H7 (cell line): ENCODE measurements at regions not wholly inside any gene's neighbourhood (a gene's known extent, or its start where the extent isn't known, plus 50 kb on each side); places are given as distances from the start of the nearest gene placed in this dataset.

Experiments used
- DNase-seq: peaks from one replicate; pipeline ENCODE4 v3.0.0; 2012
- H3K27me3 ChIP-seq: 2 replicates; pipeline ENCODE4 v1.6.0; 2011; ENCODE audit warnings: mild to moderate bottlenecking, low read length; ENCODE audit not compliant: control insufficient read depth, insufficient read depth
- H3K36me3 ChIP-seq: replicated peaks from 2 replicates; pipeline ENCODE4 v1.5.1; 2011; ENCODE audit warnings: low read length; ENCODE audit not compliant: control insufficient read depth, insufficient read depth
- H3K4me3 ChIP-seq: 2 replicates; pipeline ENCODE4 v1.5.1; 2011; ENCODE audit warnings: low read depth, mild to moderate bottlenecking, control low read depth, low read length, moderate library complexity; ENCODE audit not compliant: insufficient read depth

- no peak for DNase-seq
- no peak overlapping the region for H3K4me3 ChIP-seq
- H3K36me3 ChIP-seq, result no peaks in the 10 kb centered on the region
- H3K27me3 ChIP-seq, result no peaks in the 10 kb centered on the region
Measured at GRCh38 chr18:53754154-53754553, 470.3 kb downstream of the MBD2 start.

DNA sequence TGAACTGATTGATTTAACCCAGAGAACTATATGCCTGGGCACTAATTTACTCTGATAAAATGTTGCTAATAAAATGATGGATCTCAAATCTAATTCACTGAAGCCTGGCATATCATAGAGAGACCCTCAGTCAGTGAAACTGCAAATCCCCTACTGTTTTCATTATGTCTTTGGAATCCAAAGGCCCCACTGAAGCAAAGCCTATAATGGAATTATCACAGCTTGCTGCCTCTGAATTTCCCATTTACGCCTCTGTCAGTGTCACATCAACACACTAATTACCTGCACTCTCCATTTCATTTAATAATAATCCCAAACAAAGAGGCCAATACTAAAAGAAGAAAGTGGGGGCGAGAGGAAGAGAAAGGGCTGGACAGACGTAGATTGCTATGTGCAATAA is 470.9 kb downstream of the MBD2 start:
- Histone ChIP-seq H3K36me3 (no peaks in the 10 kb centered on the region), H3K27me3 (no peaks in the 10 kb centered on the region), H3K4me3 (no peak overlapping the region)
- DNase-seq, result no peak

DNA sequence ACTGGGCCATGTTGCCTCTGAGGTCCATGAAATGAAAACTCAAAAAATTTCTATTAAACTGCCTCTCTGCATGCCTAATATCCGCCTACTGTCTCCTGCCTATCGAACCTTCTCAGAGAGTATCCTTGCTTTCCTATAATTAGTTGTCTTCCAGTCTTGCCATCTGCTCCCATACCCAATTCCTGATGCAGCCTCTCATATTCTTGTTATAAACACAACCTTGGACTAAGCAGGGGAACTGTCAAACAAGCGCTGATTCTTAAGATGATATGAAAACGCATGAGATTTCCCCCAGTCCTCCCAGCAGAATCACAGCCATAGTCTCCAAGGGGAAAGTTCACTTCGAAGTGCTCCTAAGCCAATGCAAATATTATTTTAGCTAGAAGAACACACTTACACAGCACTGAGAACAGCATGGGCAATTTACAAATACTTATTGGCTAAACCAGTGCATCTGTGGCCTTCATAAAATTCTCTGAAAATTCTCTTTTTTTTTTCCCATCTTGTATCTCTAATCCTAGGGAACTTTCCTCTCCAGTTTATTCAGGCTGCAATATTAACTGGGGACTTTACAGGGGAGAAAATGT is 471.6 kb downstream of the MBD2 start:
- DNase-seq, result no peak
- H3K27me3 ChIP-seq, result no peaks in the 10 kb centered on the region
- H3K4me3 ChIP-seq, result no peak overlapping the region
- H3K36me3 ChIP-seq, result no peaks in the 10 kb centered on the region

- H3K36me3 ChIP-seq, result no peaks in the 10 kb centered on the region
- no peaks in the 10 kb centered on the region for H3K27me3 ChIP-seq
- H3K4me3 ChIP-seq, result no peak overlapping the region
- no peak for DNase-seq
Measured at GRCh38 chr18:53749766-53750165, 474.7 kb downstream of the MBD2 start.

GRCh38 chr18:53747663-53748160 is 476.8 kb downstream of the MBD2 start:
- no peak overlapping the region for H3K4me3 ChIP-seq
- DNase-seq, result no peak

DNA sequence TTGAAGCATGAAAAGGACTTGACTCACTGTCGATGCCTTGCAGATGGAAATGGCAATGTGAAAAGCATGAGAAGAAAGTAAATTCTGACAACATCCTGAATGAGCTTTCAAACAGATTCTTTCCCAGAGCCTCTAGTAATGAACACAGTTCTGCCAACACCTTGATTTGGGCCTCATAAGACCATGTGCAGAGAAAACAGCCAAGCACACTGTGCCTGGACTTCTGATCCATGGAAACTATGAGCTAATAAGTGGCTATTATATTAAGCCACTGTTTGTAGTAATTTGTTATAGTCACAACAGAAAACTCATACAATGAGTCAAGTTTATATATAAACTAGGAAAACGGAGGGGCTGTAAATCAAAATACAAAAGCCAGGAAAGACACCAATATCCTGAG is 477.3 kb downstream of the MBD2 start:
- no peak overlapping the region for H3K4me3 ChIP-seq
- no peaks in the 10 kb centered on the region for H3K27me3 ChIP-seq
- no peaks in the 10 kb centered on the region for H3K36me3 ChIP-seq
- DNase-seq, result no peak

More at GRCh38 chr18:53747663-53748160, 476.8 kb downstream of the MBD2 start:
- H3K36me3 ChIP-seq, result no peaks in the 10 kb centered on the region
- H3K27me3 ChIP-seq, result no peaks in the 10 kb centered on the region

DNA sequence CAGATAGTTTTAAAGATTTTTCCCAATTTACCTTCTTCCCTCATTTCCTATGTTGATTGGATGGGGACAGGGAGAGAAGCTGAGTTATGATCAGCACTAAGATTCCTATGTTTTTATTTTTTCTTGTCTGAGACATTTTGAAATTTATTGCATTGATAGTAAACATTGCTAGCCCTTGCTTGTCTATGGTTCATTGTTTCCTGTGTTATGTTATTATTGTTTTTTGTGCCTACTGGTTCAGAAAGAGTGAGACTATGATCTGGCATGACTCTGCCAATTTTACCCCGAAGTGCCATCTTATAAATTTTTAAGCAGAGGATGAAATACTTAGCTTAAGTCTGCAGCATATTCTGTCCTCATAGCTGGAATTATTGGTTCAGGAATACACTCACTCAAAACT is 478.5 kb downstream of the MBD2 start:
- DNase-seq, result no peak
- no peak overlapping the region for H3K4me3 ChIP-seq
- H3K36me3 ChIP-seq, result no peaks in the 10 kb centered on the region
- no peaks in the 10 kb centered on the region for H3K27me3 ChIP-seq

DNA sequence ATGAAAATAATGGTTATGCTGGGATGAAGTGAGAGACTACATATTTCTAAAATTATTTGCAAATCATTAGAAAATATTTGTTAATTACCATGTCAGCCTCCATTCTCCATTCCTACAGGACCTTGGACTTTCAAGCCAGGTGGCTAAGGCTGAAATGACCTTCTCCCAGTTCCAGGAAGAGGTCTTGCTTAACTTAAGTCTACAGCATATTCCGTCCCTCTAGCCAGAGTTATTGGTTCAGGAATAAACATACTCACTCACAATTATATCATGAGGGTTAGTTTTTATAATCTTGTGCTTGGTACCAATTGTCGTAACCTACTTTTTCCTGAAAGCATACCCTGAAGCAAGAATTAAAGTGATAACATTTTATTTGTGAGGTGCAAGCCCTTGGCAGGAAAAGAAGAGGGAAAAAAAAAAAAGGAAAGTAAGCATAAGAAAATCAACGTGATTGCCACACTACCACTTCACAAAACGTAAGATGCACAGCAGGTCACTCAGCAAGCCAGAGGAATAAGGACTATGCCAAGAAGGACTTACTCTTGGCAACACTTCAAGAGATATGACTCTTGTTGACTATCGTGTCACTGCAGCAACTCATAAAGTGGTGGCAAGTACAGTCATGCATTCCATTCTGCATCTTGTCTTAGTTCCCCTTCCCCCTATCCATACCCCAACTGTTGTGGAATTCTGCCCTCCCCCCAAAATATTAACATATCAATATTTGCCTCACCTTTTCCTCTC is 479.1 kb downstream of the MBD2 start:
- DNase-seq, result no peak
- Histone ChIP-seq H3K36me3 (no peaks in the 10 kb centered on the region), H3K4me3 (no peak overlapping the region), H3K27me3 (no peaks in the 10 kb centered on the region)

DNA sequence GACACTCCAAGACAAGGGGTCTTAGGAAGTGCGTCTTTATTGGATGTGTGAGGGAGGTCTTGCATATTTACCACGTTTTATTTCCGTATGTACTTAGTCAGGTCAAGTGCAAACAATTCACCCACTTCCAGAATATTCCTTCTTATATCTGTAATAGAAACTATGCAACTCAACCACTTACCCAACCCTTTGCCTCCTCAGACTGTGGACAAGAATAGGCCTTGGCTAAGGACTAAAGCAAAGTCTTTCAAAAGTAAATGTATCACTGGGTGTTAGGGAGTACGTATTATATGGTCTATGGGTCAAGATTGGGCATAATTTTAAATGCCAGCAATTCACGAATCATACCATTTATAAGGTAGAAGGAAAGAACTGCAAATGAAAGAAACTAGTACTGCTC is 484.8 kb downstream of the MBD2 start:
- Histone ChIP-seq H3K36me3 (no peaks in the 10 kb centered on the region), H3K4me3 (no peak overlapping the region), H3K27me3 (no peaks in the 10 kb centered on the region)
- DNase-seq, result no peak

- no peak overlapping the region for H3K4me3 ChIP-seq
- no peak for DNase-seq
- H3K36me3 ChIP-seq, result no peaks in the 10 kb centered on the region
- H3K27me3 ChIP-seq, result no peaks in the 10 kb centered on the region
Measured at GRCh38 chr18:53735526-53735925, 488.9 kb downstream of the MBD2 start.

DNA sequence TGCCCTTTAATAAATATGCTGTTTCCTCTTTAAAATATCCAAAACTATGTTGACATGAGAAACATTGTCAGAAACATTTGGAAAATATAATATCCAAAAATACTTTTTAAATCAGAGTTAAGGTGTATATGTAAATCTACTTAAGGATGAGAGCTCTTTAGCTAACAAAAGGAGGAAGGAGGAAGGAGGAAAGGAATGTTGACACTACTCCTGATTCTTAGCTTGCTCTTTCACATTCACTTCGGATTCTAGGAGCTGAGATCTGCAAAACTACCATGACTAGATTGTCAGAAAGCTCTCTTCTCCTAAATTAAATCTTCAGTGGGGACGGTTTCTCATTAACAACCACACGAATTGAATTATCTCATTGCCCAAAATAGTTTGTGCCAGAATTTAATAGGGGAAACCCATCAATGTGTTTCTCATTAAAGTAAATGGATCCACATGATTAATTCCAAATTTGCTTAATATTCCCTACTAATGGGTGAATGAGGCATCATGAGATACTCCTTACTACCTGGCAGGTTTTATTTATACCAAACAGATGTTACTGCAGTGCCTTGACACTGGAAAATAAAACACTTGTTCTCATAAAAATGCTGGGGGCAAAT is 509.1 kb downstream of the MBD2 start:
- Histone ChIP-seq H3K4me3 (no peak overlapping the region), H3K27me3 (no peaks in the 10 kb centered on the region), H3K36me3 (no peaks in the 10 kb centered on the region)
- DNase-seq, result peak; percentile 0

DNA sequence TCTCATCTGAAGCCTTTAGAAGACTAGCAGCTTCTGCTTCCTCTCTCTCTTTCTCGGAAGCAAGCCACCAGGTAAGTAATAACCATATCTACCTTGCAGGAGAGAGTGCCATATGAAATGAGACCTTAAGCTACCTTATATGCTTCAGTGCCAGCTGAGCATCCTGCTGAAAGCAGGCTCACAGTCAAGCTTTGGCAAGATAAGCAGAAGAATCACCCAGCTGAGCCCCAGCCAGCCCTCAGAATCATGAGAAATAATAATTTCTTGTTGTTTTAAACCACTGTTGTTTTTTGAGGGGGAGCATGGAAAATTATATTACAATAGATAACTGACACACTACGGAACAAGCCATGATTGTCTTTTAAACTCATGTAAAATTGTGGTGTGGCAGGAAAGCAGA is 514.4 kb downstream of the MBD2 start:
- H3K4me3 ChIP-seq, result no peak overlapping the region
- H3K27me3 ChIP-seq, result no peaks in the 10 kb centered on the region
- DNase-seq, result no peak
- no peaks in the 10 kb centered on the region for H3K36me3 ChIP-seq

GRCh38 chr18:53702480-53702879 is 522.0 kb downstream of the MBD2 start:
- no peaks in the 10 kb centered on the region for H3K27me3 ChIP-seq
- no peak for DNase-seq
- H3K36me3 ChIP-seq, result no peaks in the 10 kb centered on the region
- H3K4me3 ChIP-seq, result no peak overlapping the region

DNA sequence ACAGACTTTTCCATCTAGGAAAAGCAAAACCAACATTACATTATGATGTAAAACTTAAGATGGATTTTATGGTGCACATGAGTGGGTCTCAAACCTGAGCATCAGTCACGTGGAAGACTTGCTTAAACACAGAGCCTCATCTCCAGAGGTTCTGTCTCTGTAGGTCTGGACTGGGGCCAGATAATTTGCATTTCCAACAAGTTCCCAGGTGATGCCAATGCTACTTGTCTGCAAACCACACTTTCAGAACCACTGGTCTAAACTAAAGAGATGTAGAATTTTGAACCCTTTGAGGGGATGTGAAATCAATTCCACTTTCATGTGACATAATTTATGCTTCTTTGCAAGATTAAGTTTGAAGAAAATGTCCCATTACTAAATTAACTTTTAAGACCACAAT is 522.8 kb downstream of the MBD2 start:
- H3K36me3 ChIP-seq, result no peaks in the 10 kb centered on the region

DNA sequence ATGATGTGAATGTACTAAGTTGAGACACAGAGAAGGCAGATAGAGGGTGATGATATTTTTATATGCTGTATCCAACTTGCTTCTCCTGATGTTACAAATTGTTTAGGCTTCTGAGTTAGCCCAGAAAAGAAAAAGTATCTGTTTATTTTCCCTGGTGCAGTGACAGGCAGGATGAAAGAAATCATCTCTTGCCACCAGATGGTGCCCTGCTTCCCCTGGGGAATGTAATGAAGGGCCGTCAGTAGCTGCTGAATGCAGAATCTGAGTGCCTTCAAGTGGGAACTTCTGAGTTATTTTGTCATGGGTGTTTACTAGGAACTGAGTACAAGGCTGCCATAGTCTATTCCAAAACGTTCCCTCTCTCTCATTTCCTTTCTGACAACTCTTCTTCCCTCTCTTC is 525.6 kb downstream of the MBD2 start:
- Histone ChIP-seq H3K36me3 (no peaks in the 10 kb centered on the region), H3K4me3 (no peak overlapping the region), H3K27me3 (no peaks in the 10 kb centered on the region)
- peak; percentile 12 for DNase-seq

More for the DNA sequence above, 522.8 kb downstream of the MBD2 start:
- DNase-seq, result no peak
- Histone ChIP-seq H3K27me3 (no peaks in the 10 kb centered on the region), H3K4me3 (no peak overlapping the region)
